H1 (cell line): ENCODE measurements at regions not wholly inside any gene's neighbourhood (a gene's known extent, or its start where the extent isn't known, plus 50 kb on each side); places are given as distances from the start of the nearest gene placed in this dataset.

Experiments used
- CHD7 ChIP-seq: fragments of 300-600 bp; sonication (generic); IDR thresholded peaks from 2 replicates; pipeline ENCODE4 v1.7.1; 2012; ENCODE audit warnings: low read length, moderate library complexity, mild to moderate bottlenecking, inconsistent platforms; ENCODE audit not compliant: insufficient replicate concordance
- KDM4A ChIP-seq: IDR thresholded peaks from one replicate; pipeline ENCODE4 v1.7.1; 2012; ENCODE audit warnings: low read depth, mild to moderate bottlenecking, moderate library complexity, low read length, inconsistent platforms; ENCODE audit not compliant: severe bottlenecking
- PHF8 ChIP-seq: fragments of 200-600 bp; sonication (generic); conservative IDR thresholded peaks from 2 replicates; pipeline ENCODE4 v1.7.1; 2012; ENCODE audit warnings: low read depth, mild to moderate bottlenecking, inconsistent platforms, low read length, moderate library complexity
- POLR2AphosphoS5 ChIP-seq: IDR thresholded peaks from 2 replicates; pipeline ENCODE4 v1.6.1; 2011; ENCODE audit warnings: low read depth, low read length
- POU5F1 ChIP-seq: IDR thresholded peaks from 2 replicates; pipeline ENCODE4 v1.6.1; 2011; ENCODE audit warnings: low read depth, mild to moderate bottlenecking, low read length, moderate library complexity
- SP2 ChIP-seq: IDR thresholded peaks from 2 replicates; pipeline ENCODE4 v1.6.1; 2012; ENCODE audit warnings: mild to moderate bottlenecking, low read length, inconsistent platforms
- YY1 ChIP-seq: IDR thresholded peaks from 2 replicates; pipeline ENCODE4 v1.6.1; 2011; ENCODE audit warnings: low read depth, mild to moderate bottlenecking, low read length

- no peak for TF ChIP-seq CHD7
- no peak for TF ChIP-seq KDM4A
- no peak for TF ChIP-seq PHF8
- no peak for TF ChIP-seq POU5F1
- TF ChIP-seq POLR2AphosphoS5: no peak
- no peak for TF ChIP-seq YY1
- no peak for TF ChIP-seq SP2
These were observed 64.8 kb upstream of the RND3 start (continued) for GRCh38 chr2:150552041-150552820.
